DMS53 treated with DMSO at 0.1 percent for 48 hours (cell line): ENCODE measurements at regions not wholly inside any gene's neighbourhood (a gene's known extent, or its start where the extent isn't known, plus 50 kb on each side); places are given as distances from the start of the nearest gene placed in this dataset.
"Not testable (repeated sequence)": the region's sequence is repeated elsewhere in the genome, so short reads cannot be mapped to it uniquely, and the experiment has no call there.

Source experiments
- DNase-seq: peaks from one replicate; lab custom pipeline; 2025; ENCODE audit not compliant: unreplicated experiment; lab: John Stamatoyannopoulos, UW

GRCh38 chr4:60724623-60725022, 475.5 kb upstream of the ADGRL3 start:
- no peak for DNase-seq

GRCh38 chr4:60726779-60727178, 473.3 kb upstream of the ADGRL3 start:
- DNase-seq: no peak

- no peak for DNase-seq
These were observed 470.9 kb upstream of the ADGRL3 start for GRCh38 chr4:60729194-60729593.

- DNase-seq: not testable (repeated sequence)
These were observed 470.4 kb upstream of the ADGRL3 start for GRCh38 chr4:60729764-60730163.

GRCh38 chr4:60737858-60738257, 462.3 kb upstream of the ADGRL3 start:
- no peak for DNase-seq

GRCh38 chr4:60743654-60744053, 456.5 kb upstream of the ADGRL3 start:
- no peak for DNase-seq

GRCh38 chr4:60744767-60745166, 455.4 kb upstream of the ADGRL3 start:
- no peak for DNase-seq

GRCh38 chr4:60745800-60746571, 454.1 kb upstream of the ADGRL3 start:
- peak; percentile 14 for DNase-seq

GRCh38 chr4:60750962-60751361, 449.2 kb upstream of the ADGRL3 start:
- DNase-seq: no peak

- DNase-seq: no peak
These were observed 442.0 kb upstream of the ADGRL3 start for GRCh38 chr4:60757986-60758680.

GRCh38 chr4:60759518-60760245, 440.4 kb upstream of the ADGRL3 start:
- DNase-seq: no peak

- no peak for DNase-seq
These were observed 419.3 kb upstream of the ADGRL3 start for GRCh38 chr4:60780874-60781273.

- no peak for DNase-seq
These were observed 409.5 kb upstream of the ADGRL3 start for GRCh38 chr4:60790608-60791007.

GRCh38 chr4:60794372-60794771, 405.8 kb upstream of the ADGRL3 start:
- no peak for DNase-seq

- DNase-seq: no peak
These were observed 400.9 kb upstream of the ADGRL3 start for GRCh38 chr4:60799214-60799613.

GRCh38 chr4:60800701-60801100, 399.4 kb upstream of the ADGRL3 start:
- DNase-seq: no peak

- DNase-seq: peak; percentile 46
These were observed 394.4 kb upstream of the ADGRL3 start for GRCh38 chr4:60805500-60806313.

- no peak for DNase-seq
These were observed 391.2 kb upstream of the ADGRL3 start for GRCh38 chr4:60808726-60809485.

GRCh38 chr4:60809486-60809800, 390.7 kb upstream of the ADGRL3 start:
- DNase-seq: no peak

GRCh38 chr4:60812811-60813210, 387.3 kb upstream of the ADGRL3 start:
- DNase-seq: no peak
